Heart left ventricle (tissue), 16 donors: ENCODE measurements at regions not wholly inside any gene's neighbourhood (a gene's known extent, or its start where the extent isn't known, plus 50 kb on each side); places are given as distances from the start of the nearest gene placed in this dataset.

ENCODE experiments used
- ATAC-seq, 4 donors: fragments of 200-7000 bp; cut with Tn5 transposase; one replicate each; pipeline ENCODE4 v1.9.1; 2020 to 2022; ENCODE audit warnings: moderate library complexity in 4 of 4, mild to moderate bottlenecking in 3 of 4, moderate number of reproducible peaks in 1 of 4
- DNase-seq, 5 donors: peaks; one replicate each; pipeline ENCODE4 v3.0.0-alpha.2; 2020
- H3K27ac ChIP-seq, 12 donors: fragments of 200-600 bp; sonication (generic) in 4 of 12; one replicate each; pipeline versions ENCODE4 v1.5.0 to v1.8.0; 2016 to 2022; ENCODE audit warnings: mild to moderate bottlenecking in 2 of 12
- H3K27me3 ChIP-seq, 9 donors: fragments of 200-600 bp; sonication (generic) in 2 of 9; one replicate each; pipeline versions ENCODE4 v1.5.1 to v1.8.0; 2016 to 2022; ENCODE audit warnings: mild to moderate bottlenecking in 3 of 9
- H3K36me3 ChIP-seq, 9 donors: fragments of 200-600 bp; sonication (generic) in 2 of 9; one replicate each; pipeline versions ENCODE4 v1.5.0 to v1.8.0; 2018 to 2022; ENCODE audit warnings: mild to moderate bottlenecking in 2 of 9
- H3K4me1 ChIP-seq, 12 donors: fragments of 200-600 bp; sonication (generic) in 4 of 12; one replicate each; pipeline versions ENCODE4 v1.5.0 to v1.8.0; 2016 to 2022; ENCODE audit warnings: mild to moderate bottlenecking in 3 of 12
- H3K4me3 ChIP-seq, 12 donors: fragments of 200-600 bp; sonication (generic) in 4 of 12; one replicate each; pipeline versions ENCODE4 v1.5.0 to v1.8.0; 2017 to 2022; ENCODE audit warnings: mild to moderate bottlenecking in 9 of 12, moderate library complexity in 4 of 12
- H3K9me3 ChIP-seq, 12 donors: fragments of 200-600 bp; sonication (generic) in 4 of 12; one replicate each; pipeline versions ENCODE4 v1.5.0 to v1.8.0; 2016 to 2022; ENCODE audit warnings: mild to moderate bottlenecking in 1 of 12
- POLR2A ChIP-seq, 2 donors: fragments of 450-650 bp; IDR thresholded peaks; one replicate each; pipeline ENCODE4 v1.6.1; 2017; ENCODE audit warnings: antibody characterized with exemption in 2 of 2, mild to moderate bottlenecking in 2 of 2, moderate library complexity in 2 of 2
- WGBS, 4 donors: extraction: QIAGEN DNeasy Blood & Tissue Kit in 2 of 4; methylation state at CpG; one replicate each; pipeline versions ENCODE4 v1.1.5 to v1.1.7; 2013 to 2018; 5-methylcytosine and 5-hydroxymethylcytosine counted together
- intact Hi-C, 10 donors: fragments of 100-400 bp; cut with DNase I; formaldehyde crosslinking; loops; one replicate each; pipeline versions ENCODE4 v1.11.1 to v1.14.2; 2022
- TF ChIP-seq, protein P1 (sequence below), 12 donors: fragments of 200-600 bp; sonication (generic) in 4 of 12; IDR thresholded peaks; one replicate each; pipeline versions ENCODE4 v1.5.0 to v1.8.0; 2018 to 2022; ENCODE audit warnings: antibody characterized with exemption in 12 of 12, mild to moderate bottlenecking in 5 of 12
- donor health status: ischemic (EF 13 %, LVEDD 7.1; RV severe dilation, severe dysfunction).
- donor health status: healthy with polysubstance abuse.
- donor health status: DM: no; HTN: yes; CAD: no.
- donor health status: DM: no; HTN: no; CAD: no.
- donor health status: ischemic (EF 25% LVEDD 6.9; RV normal size, moderate dysfunction).
- donor health status: ischemic (EF 25% LVEDD 5.7; RV mildly dilated, moderate dysfunction).
- donor health status: healthy.
- donor health status: DM: yes; HTN: yes; CAD: no.
- donor health status: ischemic (EF 35%, LVEDD 5.7; RV mildly dilated, moderate dysfunction).
- donor health status: nonischemic (EF 11% LVEDD 7.7; RV severe dilation, severe dysfunction).
- donor health status: DM: yes; HTN: yes; CAD: no.
- donor health status: PGD.
- donor health status: ischemic (EF 29% LVEDD 5.4; RV normal size, mild dysfunction).
- donor health status: nonischemic (EF 23%, LVEDD 6.1; RV moderate dilation, normal function).

DNA sequence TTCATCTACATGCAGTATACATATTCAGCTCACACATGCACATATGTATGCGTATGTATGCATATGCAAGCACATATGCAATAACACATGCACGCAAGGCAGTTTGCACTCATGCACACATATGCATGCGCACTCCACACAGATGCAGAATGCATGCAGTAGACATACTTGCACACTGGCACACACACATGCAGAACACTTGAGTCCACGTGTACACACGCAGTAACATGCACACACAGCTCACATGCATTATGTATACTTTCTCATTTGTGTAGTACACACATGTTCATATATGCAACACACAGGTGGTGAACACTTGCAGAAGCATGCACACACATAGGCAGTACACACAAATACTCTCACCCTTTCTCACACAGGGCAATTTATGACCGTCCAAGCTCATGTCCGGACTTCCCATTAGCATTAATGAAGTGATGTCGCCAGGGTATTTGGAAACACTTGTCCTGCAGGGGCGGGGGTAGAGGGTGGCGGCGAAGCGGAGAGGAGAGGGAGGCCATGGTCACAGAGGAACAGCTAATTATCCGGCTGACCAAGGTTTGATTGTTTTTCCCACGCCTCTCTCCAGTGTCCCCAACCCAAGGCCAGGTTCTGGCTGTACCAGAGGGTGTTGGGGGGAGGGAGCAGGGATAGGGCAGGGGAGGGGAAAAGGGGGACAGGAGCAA, 91.3 kb downstream of the VEGFA start:
- no peak for TF ChIP-seq POLR2A (IDR thresholded peaks at IDR 0.05)
- TF ChIP-seq, protein P1, sequence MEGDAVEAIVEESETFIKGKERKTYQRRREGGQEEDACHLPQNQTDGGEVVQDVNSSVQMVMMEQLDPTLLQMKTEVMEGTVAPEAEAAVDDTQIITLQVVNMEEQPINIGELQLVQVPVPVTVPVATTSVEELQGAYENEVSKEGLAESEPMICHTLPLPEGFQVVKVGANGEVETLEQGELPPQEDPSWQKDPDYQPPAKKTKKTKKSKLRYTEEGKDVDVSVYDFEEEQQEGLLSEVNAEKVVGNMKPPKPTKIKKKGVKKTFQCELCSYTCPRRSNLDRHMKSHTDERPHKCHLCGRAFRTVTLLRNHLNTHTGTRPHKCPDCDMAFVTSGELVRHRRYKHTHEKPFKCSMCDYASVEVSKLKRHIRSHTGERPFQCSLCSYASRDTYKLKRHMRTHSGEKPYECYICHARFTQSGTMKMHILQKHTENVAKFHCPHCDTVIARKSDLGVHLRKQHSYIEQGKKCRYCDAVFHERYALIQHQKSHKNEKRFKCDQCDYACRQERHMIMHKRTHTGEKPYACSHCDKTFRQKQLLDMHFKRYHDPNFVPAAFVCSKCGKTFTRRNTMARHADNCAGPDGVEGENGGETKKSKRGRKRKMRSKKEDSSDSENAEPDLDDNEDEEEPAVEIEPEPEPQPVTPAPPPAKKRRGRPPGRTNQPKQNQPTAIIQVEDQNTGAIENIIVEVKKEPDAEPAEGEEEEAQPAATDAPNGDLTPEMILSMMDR (IDR thresholded peaks at IDR 0.05) = no peak
- Histone ChIP-seq H3K27ac (no peak overlapping the region), H3K4me3 (no peak overlapping the region), H3K36me3 (no peaks in the 10 kb centered on the region), H3K4me1 (no peaks in the 10 kb centered on the region), H3K9me3 (no peaks in the 10 kb centered on the region), H3K27me3 (no peaks in the 10 kb centered on the region)
- intact Hi-C loops = no loop called here
- WGBS, 4 donors = 74 to 90% (median 82%) methylated on average over 14 of the region's 14 CpGs
- ATAC-seq (no peak), DNase-seq (no peak)

- Histone ChIP-seq H3K4me3 (no peak overlapping the region), H3K36me3 (no peaks in the 10 kb centered on the region), H3K9me3 (no peaks in the 10 kb centered on the region), H3K27ac (no peak overlapping the region), H3K4me1 (no peaks in the 10 kb centered on the region), H3K27me3 (no peaks in the 10 kb centered on the region)
- WGBS, 4 donors = 50 to 68% (median 66%) methylated on average over 6 to 7 of the region's 7 CpGs
- DNase-seq (no peak), ATAC-seq (peak in 1 of 4 donors; percentile 14)
- intact Hi-C loops = no loop called here
- no peak for TF ChIP-seq POLR2A (IDR thresholded peaks at IDR 0.05)
- TF ChIP-seq, protein P1 (IDR thresholded peaks at IDR 0.05) = no peak
Observed at GRCh38 chr6:43860285-43860684, 90.3 kb downstream of the VEGFA start.

- H3K27ac ChIP-seq = no peak overlapping the region
- H3K4me1 ChIP-seq = no peaks in the 10 kb centered on the region
- intact Hi-C loops = loop anchor here in 7 of 10 donors (5.0 to 10.0 kb wide), 5 partner anchors 88 to 216 kb away; no protein-coding TSS in a partner anchor
- no peak for ATAC-seq
- DNase-seq = no peak
- no peak overlapping the region for H3K4me3 ChIP-seq
- no peaks in the 10 kb centered on the region for H3K27me3 ChIP-seq
- TF ChIP-seq POLR2A (IDR thresholded peaks at IDR 0.05) = no peak
- TF ChIP-seq, protein P1 (IDR thresholded peaks at IDR 0.05) = no peak
- no peaks in the 10 kb centered on the region for H3K36me3 ChIP-seq
- no peaks in the 10 kb centered on the region for H3K9me3 ChIP-seq
- 83 to 98% (median 91%) methylated on average over 9 of the region's 9 CpGs for WGBS, 4 donors
Observed at GRCh38 chr6:43859213-43859612, 89.2 kb downstream of the VEGFA start.

DNA sequence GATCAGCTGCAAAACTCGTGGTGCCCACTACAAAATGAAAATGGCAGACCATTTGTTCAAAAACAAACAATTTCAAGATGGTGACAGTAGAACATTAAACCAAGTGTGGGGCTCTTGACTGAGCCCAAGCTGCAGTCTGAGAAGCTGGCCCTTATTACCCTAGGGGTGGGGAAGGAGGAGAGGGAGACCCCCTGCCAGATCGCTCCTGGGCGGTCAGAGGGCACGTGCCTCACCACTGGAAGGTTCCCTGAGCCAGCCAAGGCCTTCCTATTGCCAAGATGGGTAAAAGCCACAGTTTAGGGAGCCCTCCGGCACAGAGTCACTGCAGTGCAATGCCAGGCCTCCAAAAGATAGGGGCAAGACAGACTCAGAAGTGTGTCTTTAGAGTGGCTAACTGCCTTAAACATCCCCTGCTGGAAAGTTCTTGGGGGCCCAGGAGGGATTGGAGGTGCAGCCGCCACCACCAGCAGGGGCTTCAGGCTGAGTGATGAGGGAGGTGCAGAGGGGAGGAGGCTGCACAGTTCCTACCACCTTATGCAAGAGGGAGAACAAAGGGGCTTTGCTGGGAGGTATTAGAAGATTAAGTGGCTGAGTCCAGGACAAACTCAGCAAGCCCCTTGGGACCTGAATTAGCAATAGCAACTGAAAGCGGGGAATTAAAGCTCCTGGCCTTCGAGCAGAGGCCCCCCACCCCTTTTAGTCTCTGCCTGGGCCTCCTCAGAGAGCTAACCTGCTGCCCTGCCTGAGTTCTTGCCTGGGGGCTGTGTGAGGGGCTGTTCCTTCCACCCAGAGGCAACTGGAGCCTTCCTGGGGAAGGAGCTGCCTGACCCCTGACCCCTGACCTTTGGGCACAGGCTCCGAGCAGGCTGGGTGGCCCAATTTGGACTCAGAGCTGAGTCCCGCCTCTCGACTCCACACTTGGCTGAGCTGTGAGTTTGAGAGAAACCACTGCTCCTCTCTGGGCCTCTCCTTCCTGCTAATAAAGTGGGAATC, 88.4 kb downstream of the VEGFA start:
- H3K4me1 ChIP-seq = no peaks in the 10 kb centered on the region
- no peak overlapping the region for H3K4me3 ChIP-seq
- WGBS, 4 donors = 85 to 90% (median 87%) methylated on average over 10 to 11 of the region's 11 CpGs
- no peak overlapping the region for H3K27ac ChIP-seq
- no peaks in the 10 kb centered on the region for H3K9me3 ChIP-seq
- DNase-seq (no peak), ATAC-seq (no peak)
- TF ChIP-seq POLR2A (IDR thresholded peaks at IDR 0.05) = no peak
- TF ChIP-seq, protein P1 (IDR thresholded peaks at IDR 0.05) = no peak
- no peaks in the 10 kb centered on the region for H3K27me3 ChIP-seq
- no peaks in the 10 kb centered on the region for H3K36me3 ChIP-seq
- intact Hi-C loops = loop anchor here in 7 of 10 donors (5.0 to 10.0 kb wide), 5 partner anchors 89 to 216 kb away; no protein-coding TSS in a partner anchor
